Common myeloid progenitor, CD34-positive (primary cell): ENCODE measurements at regions not wholly inside any gene's neighbourhood (a gene's known extent, or its start where the extent isn't known, plus 50 kb on each side); places are given as distances from the start of the nearest gene placed in this dataset.
A peak's percentile ranks its signal among the peaks of the same experiment; 100 is the strongest.

Source experiments
- CTCF ChIA-PET: fragments of 350-600 bp; sonication (Branson Sonifier 250); formaldehyde crosslinking; loops from one replicate; lab custom pipeline; 2021; ENCODE audit warnings: antibody characterized with exemption; lab: Charles Lee
- POLR2A ChIA-PET: fragments of 350-600 bp; sonication (Branson Sonifier 250); formaldehyde crosslinking; loops from one replicate; lab custom pipeline; 2021; ENCODE audit warnings: antibody characterized with exemption; lab: Charles Lee
- DNase-seq, 3 donors: peaks; one replicate each; pipeline versions ENCODE4 v3.0.0 to v3.0.0-alpha.2; 2013
- H3K27ac ChIP-seq, 2 experiments: 1 replicate in 1 of 2; 2 replicates in 1 of 2; pipeline ENCODE4 v1.7.0; 2013; ENCODE audit warnings: inconsistent platforms in 2 of 2, low read length in 2 of 2, mild to moderate bottlenecking in 2 of 2, low read depth in 1 of 2, moderate library complexity in 1 of 2; ENCODE audit not compliant: severe bottlenecking in 2 of 2, insufficient read depth in 1 of 2, poor library complexity in 1 of 2
- H3K27me3 ChIP-seq, 5 experiments: replicated peaks in 2 of 5; 1 replicate in 3 of 5; 2 replicates in 2 of 5; pipeline versions ENCODE4 v1.6.1 to v1.7.0; 2013; ENCODE audit warnings: low read length in 4 of 5, mild to moderate bottlenecking in 2 of 5, moderate library complexity in 2 of 5, inconsistent platforms in 1 of 5; ENCODE audit not compliant: insufficient read depth in 5 of 5, control insufficient read depth in 4 of 5
- H3K36me3 ChIP-seq, 4 experiments: 1 replicate in 2 of 4; 2 replicates in 2 of 4; pipeline versions ENCODE4 v1.6.1 to v1.7.0; 2013; ENCODE audit warnings: low read length in 3 of 4, control low read depth in 1 of 4, mild to moderate bottlenecking in 1 of 4; ENCODE audit not compliant: control insufficient read depth in 4 of 4, insufficient read depth in 4 of 4
- H3K4me1 ChIP-seq, 4 experiments: 1 replicate in 3 of 4; 2 replicates in 1 of 4; pipeline versions ENCODE4 v1.6.1 to v1.7.1; 2013; ENCODE audit warnings: low read length in 3 of 4, mild to moderate bottlenecking in 3 of 4, control low read depth in 1 of 4, inconsistent platforms in 1 of 4, moderate library complexity in 1 of 4; ENCODE audit not compliant: control insufficient read depth in 4 of 4, insufficient read depth in 4 of 4; ENCODE audit errors: control extremely low read depth in 1 of 4
- H3K4me3 ChIP-seq, 7 experiments: 1 replicate in 4 of 7; 2 replicates in 3 of 7; pipeline versions ENCODE4 v1.5.1 to v1.7.0; 2013; ENCODE audit warnings: mild to moderate bottlenecking in 7 of 7, low read length in 6 of 7, moderate library complexity in 6 of 7, inconsistent platforms in 2 of 7, low read depth in 2 of 7, control low read depth in 1 of 7; ENCODE audit not compliant: insufficient read depth in 4 of 7, control insufficient read depth in 1 of 7; ENCODE audit errors: extremely low read depth in 1 of 7
- H3K9me3 ChIP-seq, 5 experiments: 1 replicate in 4 of 5; 2 replicates in 1 of 5; pipeline versions ENCODE4 v1.6.1 to v1.7.1; 2013; ENCODE audit warnings: low read length in 4 of 5, mild to moderate bottlenecking in 2 of 5, inconsistent platforms in 1 of 5, low read depth in 1 of 5, moderate library complexity in 1 of 5; ENCODE audit not compliant: control insufficient read depth in 4 of 5, insufficient read depth in 2 of 5; ENCODE audit errors: control extremely low read depth in 1 of 5
- WGBS: methylation state at CpG from one replicate; pipeline ENCODE4 v1.1.5; 2013; ENCODE audit not compliant: insufficient coverage; 5-methylcytosine and 5-hydroxymethylcytosine counted together

- no peak for DNase-seq
- Histone ChIP-seq H3K27ac (no peak overlapping the region), H3K36me3 (no peaks in the 10 kb centered on the region), H3K27me3 (no peaks in the 10 kb centered on the region), H3K4me3 (no peak overlapping the region), H3K9me3 (peaks cover 0 to 3% (median 0%) of the 10 kb centered on the region in 5 experiments), H3K4me1 (peaks cover 0 to 13% (median 2%) of the 10 kb centered on the region in 4 experiments)
- 100% methylated on average over 2 of the region's 9 CpGs for WGBS
- POLR2A ChIA-PET: no interaction called here
- CTCF ChIA-PET: interaction anchor here (1.2 to 1.3 kb wide), 4 partner anchors 12 to 255 kb away, joined by 3 to 4 read pairs (median 3); no protein-coding TSS in a partner anchor
Measured at GRCh38 chr6:6851059-6851948, 256.5 kb upstream of the RREB1 start.

- Histone ChIP-seq H3K4me3 (no peak overlapping the region), H3K9me3 (no peaks in the 10 kb centered on the region), H3K27me3 (no peaks in the 10 kb centered on the region), H3K4me1 (peaks cover 3 to 19% (median 8%) of the 10 kb centered on the region in 4 experiments), H3K27ac (no peak overlapping the region), H3K36me3 (no peaks in the 10 kb centered on the region)
- ChIA-PET CTCF (interaction anchor here (1.2 kb wide), 1 partner anchor 27 kb away, joined by 3 read pairs; no protein-coding TSS in a partner anchor), POLR2A (no interaction called here)
- WGBS: 100% methylated on average over 1 of the region's 2 CpGs
- DNase-seq: no peak
Measured at GRCh38 chr6:6851949-6852261, 255.9 kb upstream of the RREB1 start.

GRCh38 chr6:6856538-6857523, 250.9 kb upstream of the RREB1 start:
- POLR2A ChIA-PET: no interaction called here

GRCh38 chr6:6857528-6857927, 250.2 kb upstream of the RREB1 start:
- Histone ChIP-seq H3K36me3 (no peaks in the 10 kb centered on the region), H3K27me3 (no peaks in the 10 kb centered on the region), H3K9me3 (no peaks in the 10 kb centered on the region), H3K4me3 (no peak overlapping the region), H3K4me1 (peaks cover 16 to 46% (median 24%) of the 10 kb centered on the region in 4 experiments), H3K27ac (no peak overlapping the region)
- ChIA-PET POLR2A (no interaction called here), CTCF (interaction anchor here (1.0 to 1.9 kb wide), 3 partner anchors 15 to 31 kb away, joined by 3 to 4 read pairs (median 3); no protein-coding TSS in a partner anchor)
- no peak for DNase-seq
- WGBS: 100% methylated on average over 4 of the region's 5 CpGs

More at GRCh38 chr6:6856538-6857523, 250.9 kb upstream of the RREB1 start:
- Histone ChIP-seq H3K36me3 (no peaks in the 10 kb centered on the region), H3K9me3 (no peaks in the 10 kb centered on the region), H3K27me3 (no peaks in the 10 kb centered on the region), H3K4me3 (peak overlapping the region in 2 of 7 experiments; percentile 2 to 29), H3K4me1 (peaks cover 16 to 52% (median 24%) of the 10 kb centered on the region in 4 experiments), H3K27ac (no peak overlapping the region)
- DNase-seq: peak; percentile 57 to 86 (median 79)
- CTCF ChIA-PET: interaction anchor here (0.6 to 1.0 kb wide), 4 partner anchors 16 to 65 kb away, joined by 3 to 4 read pairs (median 3); no protein-coding TSS in a partner anchor
- 45% methylated on average over 17 of the region's 23 CpGs for WGBS

- Histone ChIP-seq H3K36me3 (no peaks in the 10 kb centered on the region), H3K27me3 (no peaks in the 10 kb centered on the region), H3K9me3 (peaks cover 0 to under 1% (median 0%) of the 10 kb centered on the region in 5 experiments), H3K27ac (peak overlapping the region in 1 of 2 experiments; percentile 67), H3K4me3 (peak overlapping the region in 1 of 7 experiments; percentile 20), H3K4me1 (peaks cover 16 to 46% (median 24%) of the 10 kb centered on the region in 4 experiments)
- DNase-seq: peak; percentile 79 to 96 (median 94)
- WGBS: 50% methylated on average over 8 of the region's 12 CpGs
- ChIA-PET POLR2A (no interaction called here), CTCF (interaction anchor here (1.9 kb wide), 1 partner anchor 17 kb away, joined by 4 read pairs; no protein-coding TSS in a partner anchor)
Measured at GRCh38 chr6:6858533-6858982, 249.2 kb upstream of the RREB1 start.

GRCh38 chr6:6859105-6859504, 248.7 kb upstream of the RREB1 start:
- WGBS: 57% methylated on average over 5 of the region's 5 CpGs
- Histone ChIP-seq H3K27me3 (no peaks in the 10 kb centered on the region), H3K27ac (no peak overlapping the region), H3K4me3 (no peak overlapping the region), H3K9me3 (peaks cover 0 to 4% (median 0%) of the 10 kb centered on the region in 5 experiments), H3K4me1 (peaks cover 16 to 46% (median 24%) of the 10 kb centered on the region in 4 experiments), H3K36me3 (no peaks in the 10 kb centered on the region)
- ChIA-PET POLR2A (no interaction called here), CTCF (interaction anchor here (1.0 to 1.9 kb wide), 2 partner anchors 17 to 159 kb away, joined by 3 to 4 read pairs; no protein-coding TSS in a partner anchor)
- DNase-seq: peak in 2 of 3 donors; percentile 26 to 29
